H9 (cell line): ENCODE measurements at regions not wholly inside any gene's neighbourhood (a gene's known extent, or its start where the extent isn't known, plus 50 kb on each side); places are given as distances from the start of the nearest gene placed in this dataset.

Experiments
- DNase-seq: peaks from one replicate; pipeline ENCODE4 v3.0.0-alpha.2; 2017
- H2AFZ ChIP-seq: one replicate; pipeline ENCODE4 v1.6.1; 2013; ENCODE audit warnings: mild to moderate bottlenecking, low read length, control low read depth, moderate library complexity
- H2AK5ac ChIP-seq: 2 replicates; pipeline ENCODE4 v1.6.1; 2013; ENCODE audit warnings: low read length, control low read depth, mixed read lengths; ENCODE audit not compliant: insufficient read length
- H2BK120ac ChIP-seq: one replicate; pipeline ENCODE4 v1.6.1; 2013; ENCODE audit warnings: low read depth, mild to moderate bottlenecking, low read length, control low read depth, inconsistent platforms; ENCODE audit not compliant: poor library complexity, severe bottlenecking
- H2BK12ac ChIP-seq: 2 replicates; pipeline ENCODE4 v1.6.1; 2013; ENCODE audit warnings: low read length, control low read depth, mixed read lengths, low read depth; ENCODE audit not compliant: insufficient read length
- H2BK15ac ChIP-seq: 2 replicates; pipeline ENCODE4 v1.6.1; 2013; ENCODE audit warnings: low read depth, low read length, control low read depth
- H2BK20ac ChIP-seq: one replicate; pipeline ENCODE4 v1.6.1; 2013; ENCODE audit warnings: low read depth, mild to moderate bottlenecking, low read length, control low read depth, inconsistent platforms; ENCODE audit not compliant: poor library complexity, severe bottlenecking
- H2BK5ac ChIP-seq: 2 replicates; pipeline ENCODE4 v1.6.1; 2013; ENCODE audit warnings: low read length, control low read depth, mixed read lengths; ENCODE audit not compliant: insufficient read length
- H3K14ac ChIP-seq: 2 replicates; pipeline ENCODE4 v1.6.1; 2013; ENCODE audit warnings: low read length, control low read depth; ENCODE audit not compliant: insufficient read depth
- H3K18ac ChIP-seq: 2 replicates; pipeline ENCODE4 v1.6.1; 2013; ENCODE audit warnings: low read depth, mild to moderate bottlenecking, mixed read lengths, low read length, control low read depth; ENCODE audit not compliant: insufficient read length
- H3K23ac ChIP-seq: 2 replicates; pipeline ENCODE4 v1.6.1; 2013; ENCODE audit warnings: low read length, control low read depth, mixed read lengths, low read depth; ENCODE audit not compliant: insufficient read length
- H3K23me2 ChIP-seq: 2 replicates; pipeline ENCODE4 v1.6.1; 2013; ENCODE audit warnings: low read depth, mild to moderate bottlenecking, mixed read lengths, low read length, control low read depth; ENCODE audit not compliant: insufficient read length, poor library complexity, severe bottlenecking
- H3K27ac ChIP-seq: 2 replicates; pipeline ENCODE4 v1.5.1; 2013; ENCODE audit warnings: low read length, control low read depth, mixed read lengths, low read depth; ENCODE audit not compliant: insufficient read length
- H3K27me3 ChIP-seq: 2 replicates; pipeline ENCODE4 v1.6.1; 2013; ENCODE audit warnings: low read length, control low read depth, inconsistent platforms; ENCODE audit not compliant: insufficient read depth
- H3K4ac ChIP-seq: 2 replicates; pipeline ENCODE4 v1.6.1; 2013; ENCODE audit warnings: low read depth, mild to moderate bottlenecking, control low read depth, inconsistent platforms, low read length, moderate library complexity
- H3K4me1 ChIP-seq: 2 replicates; pipeline ENCODE4 v1.6.1; 2013; ENCODE audit warnings: low read length, control low read depth, inconsistent platforms; ENCODE audit not compliant: insufficient read depth
- H3K4me2 ChIP-seq: 2 replicates; pipeline ENCODE4 v1.6.1; 2013; ENCODE audit warnings: low read length, control low read depth, mixed read lengths; ENCODE audit not compliant: insufficient read length, insufficient read depth
- H3K56ac ChIP-seq: 2 replicates; pipeline ENCODE4 v1.6.1; 2013; ENCODE audit warnings: low read depth, mild to moderate bottlenecking, mixed read lengths, low read length, control low read depth; ENCODE audit not compliant: insufficient read length
- H3K79me1 ChIP-seq: 2 replicates; pipeline ENCODE4 v1.6.1; 2013; ENCODE audit warnings: low read depth, mild to moderate bottlenecking, moderate library complexity, low read length, control low read depth, inconsistent platforms; ENCODE audit not compliant: insufficient read depth, poor library complexity, severe bottlenecking
- H3K79me2 ChIP-seq: 2 replicates; pipeline ENCODE4 v1.6.1; 2013; ENCODE audit warnings: low read length, control low read depth, inconsistent platforms; ENCODE audit not compliant: insufficient read depth
- H3K9ac ChIP-seq: 2 replicates; pipeline ENCODE4 v1.6.1; 2013; ENCODE audit warnings: low read length, control low read depth, mixed read lengths; ENCODE audit not compliant: insufficient read length; ENCODE audit errors: extremely low read depth
- H3K9me3 ChIP-seq: one replicate; pipeline ENCODE4 v1.6.1; 2013; ENCODE audit warnings: low read depth, low read length, inconsistent platforms; ENCODE audit not compliant: control insufficient read depth
- H3T11ph ChIP-seq: one replicate; pipeline ENCODE4 v1.6.1; 2013; ENCODE audit warnings: mild to moderate bottlenecking, low read length, control low read depth, inconsistent platforms
- H4K20me1 ChIP-seq: one replicate; pipeline ENCODE4 v1.6.1; 2013; ENCODE audit not compliant: control insufficient read depth, insufficient read length, insufficient read depth
- H4K5ac ChIP-seq: 2 replicates; pipeline ENCODE4 v1.6.1; 2013; ENCODE audit warnings: low read depth, mild to moderate bottlenecking, mixed read lengths, low read length, control low read depth; ENCODE audit not compliant: insufficient read length
- H4K8ac ChIP-seq: replicated peaks from 2 replicates; pipeline ENCODE4 v1.6.1; 2013; ENCODE audit warnings: low read length, control low read depth, mixed read lengths, low read depth; ENCODE audit not compliant: insufficient read length
- H4K91ac ChIP-seq: 2 replicates; pipeline ENCODE4 v1.6.1; 2013; ENCODE audit warnings: low read depth, mild to moderate bottlenecking, moderate library complexity, mixed read lengths, low read length, control low read depth; ENCODE audit not compliant: insufficient read length
- H3K27ac Mint-ChIP-seq, 3 experiments: 2 replicates in 2 of 3; 3 replicates in 1 of 3; pipeline ENCODE4 v1.8.0; 2020 to 2021; ENCODE audit warnings: mixed read lengths in 3 of 3, mild to moderate bottlenecking in 1 of 3, moderate library complexity in 1 of 3
- H3K27me3 Mint-ChIP-seq: 2 replicates; pipeline ENCODE4 v1.8.0; 2021; ENCODE audit warnings: low read depth, mild to moderate bottlenecking, moderate library complexity, mixed read lengths
- H3K36me3 Mint-ChIP-seq, 3 experiments: 2 replicates in 2 of 3; 3 replicates in 1 of 3; pipeline ENCODE4 v1.8.0; 2020 to 2021; ENCODE audit warnings: low read depth in 3 of 3, mixed read lengths in 3 of 3; ENCODE audit not compliant: insufficient read depth in 1 of 3
- H3K4me1 Mint-ChIP-seq, 2 experiments: 2 replicates each; pipeline ENCODE4 v1.8.0; 2020; ENCODE audit warnings: mixed read lengths in 2 of 2
- H3K4me3 Mint-ChIP-seq, 2 experiments: 2 replicates in 1 of 2; 3 replicates in 1 of 2; pipeline ENCODE4 v1.8.0; 2020 to 2021; ENCODE audit warnings: mild to moderate bottlenecking in 2 of 2, mixed read lengths in 2 of 2, moderate library complexity in 1 of 2
- H3K9me3 Mint-ChIP-seq, 2 experiments: 2 replicates in 1 of 2; 3 replicates in 1 of 2; pipeline ENCODE4 v1.8.0; 2020; ENCODE audit warnings: mild to moderate bottlenecking in 2 of 2, mixed read lengths in 2 of 2, moderate library complexity in 1 of 2
- CTCF ChIP-seq: fragments of 200-600 bp; sonication (generic); conservative IDR thresholded peaks from 3 replicates; pipeline ENCODE4 v1.8.0; 2021; ENCODE audit warnings: antibody characterized with exemption, mild to moderate bottlenecking
- WGBS: extraction: QIAGEN DNeasy Blood & Tissue Kit; methylation state at CpG from one replicate; pipeline ENCODE4 v1.1.7; 2013; ENCODE audit warnings: missing lambda C conversion rate, low lambda C conversion rate, mixed read lengths; ENCODE audit not compliant: insufficient read length; ENCODE audit errors: extremely low coverage; 5-methylcytosine and 5-hydroxymethylcytosine counted together

- Histone ChIP-seq H3K9me3 (no peaks in the 10 kb centered on the region), H3K56ac (no peak overlapping the region), H2BK120ac (no peak overlapping the region), H2BK15ac (no peak overlapping the region), H4K20me1 (no peaks in the 10 kb centered on the region), H3K4ac (no peak overlapping the region), H3T11ph (no peak overlapping the region), H3K79me2 (no peaks in the 10 kb centered on the region), H2AK5ac (no peak overlapping the region), H3K14ac (no peak overlapping the region), H3K27ac (no peak overlapping the region), H2BK12ac (no peak overlapping the region), H3K23ac (no peak overlapping the region), H3K23me2 (no peaks in the 10 kb centered on the region), H3K79me1 (no peaks in the 10 kb centered on the region), H3K27me3 (no peaks in the 10 kb centered on the region), H4K5ac (no peak overlapping the region), H3K4me1 (no peaks in the 10 kb centered on the region), H2BK20ac (no peak overlapping the region), H4K91ac (no peak overlapping the region), H2BK5ac (no peak overlapping the region), H3K18ac (no peak overlapping the region), H4K8ac (no peak overlapping the region), H2AFZ (no peak overlapping the region), H3K9ac (no peak overlapping the region), H3K4me2 (no peak overlapping the region)
- no peaks in the 10 kb centered on the region for H3K27me3 Mint-ChIP-seq
- H3K27ac Mint-ChIP-seq, result no peak overlapping the region
- no peaks in the 10 kb centered on the region; a peak in 1 of 7 replicates for H3K36me3 Mint-ChIP-seq
- no peak for DNase-seq
- no peak overlapping the region for H3K4me3 Mint-ChIP-seq
- no peaks in the 10 kb centered on the region for H3K4me1 Mint-ChIP-seq
- TF ChIP-seq CTCF, result no peak
- WGBS, result no CpG with 5 or more reads among the region's 1 CpG
- peaks cover 4 to 8% of the 10 kb centered on the region in 2 experiments; a peak in 2 of 5 replicates for H3K9me3 Mint-ChIP-seq
These were observed 77.0 kb upstream of the DCTD start for GRCh38 chr4:182994171-182994570.
